GM18508 (cell line): ENCODE measurements at regions not wholly inside any gene's neighbourhood (a gene's known extent, or its start where the extent isn't known, plus 50 kb on each side); places are given as distances from the start of the nearest gene placed in this dataset.
"Not testable (repeated sequence)": the region's sequence is repeated elsewhere in the genome, so short reads cannot be mapped to it uniquely, and the experiment has no call there.

ENCODE experiments used
- ATAC-seq: cut with Tn5 transposase; IDR thresholded peaks from one replicate; pipeline ENCODE4 v1.9.1; 2021; ENCODE audit warnings: moderate number of reproducible peaks; ENCODE audit not compliant: insufficient read depth, unreplicated experiment

GRCh38 chr16:72609066-72609465 is 437.1 kb upstream of the PMFBP1 start:
- no peak for ATAC-seq

GRCh38 chr16:72604375-72604774 is 432.4 kb upstream of the PMFBP1 start:
- no peak for ATAC-seq

- no peak for ATAC-seq
These were observed 430.5 kb upstream of the PMFBP1 start for GRCh38 chr16:72602499-72602898.

DNA sequence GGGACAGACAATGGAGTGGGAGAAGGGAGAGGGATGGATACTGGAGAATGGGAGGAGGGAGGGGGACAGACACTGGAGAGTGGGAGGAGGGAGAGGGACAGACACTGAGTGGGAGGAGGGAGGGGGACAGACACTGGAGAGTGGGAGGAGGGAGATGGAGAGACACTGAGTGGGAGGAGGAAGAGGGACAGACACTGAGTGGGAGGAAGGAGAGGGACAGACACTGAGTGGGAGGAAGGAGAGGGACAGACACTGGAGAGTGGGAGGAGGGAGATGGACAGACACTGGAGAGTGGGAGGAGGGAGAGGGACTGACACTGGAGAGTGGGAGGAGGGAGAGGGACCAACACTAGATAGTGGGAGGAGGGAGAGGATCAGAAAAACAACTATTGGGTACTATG is 426.7 kb upstream of the PMFBP1 start:
- ATAC-seq, result no peak

DNA sequence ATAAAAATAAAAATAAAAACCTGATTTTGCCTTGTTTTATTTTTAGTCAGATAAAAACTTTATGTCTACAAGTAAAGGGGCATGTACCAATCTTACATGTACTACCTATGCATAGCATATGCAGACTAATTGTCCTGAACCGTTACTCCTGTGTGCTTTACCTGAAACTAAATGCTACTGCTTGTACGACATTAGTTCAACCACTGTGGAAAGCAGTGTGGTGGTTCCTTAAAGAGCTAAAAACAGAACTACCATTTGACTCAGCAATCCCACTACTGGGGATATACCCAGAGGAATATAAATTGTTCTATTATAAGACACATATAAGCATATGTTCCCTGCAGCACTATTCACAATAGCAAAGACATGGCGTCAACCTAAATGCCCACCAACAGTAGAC is 426.0 kb upstream of the PMFBP1 start:
- no peak for ATAC-seq

DNA sequence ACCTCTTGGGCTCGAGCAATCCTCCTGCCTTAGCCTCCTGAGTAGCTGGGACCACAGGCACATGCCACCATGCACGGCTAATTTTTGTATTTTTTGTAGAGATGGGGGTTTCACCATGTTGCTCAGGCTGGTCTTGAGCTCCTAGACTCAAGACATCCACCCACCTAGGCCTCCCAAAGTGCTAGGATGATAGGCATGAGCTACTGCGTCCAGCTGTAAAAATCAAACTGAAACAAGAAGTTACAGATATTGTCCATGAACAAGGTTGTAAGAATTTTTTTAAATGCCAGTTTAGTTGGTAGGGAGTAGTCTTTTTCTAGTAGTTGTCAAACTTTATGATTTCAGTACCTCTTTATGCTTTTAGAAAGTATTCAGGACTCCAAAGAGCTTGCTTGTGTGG is 424.4 kb upstream of the PMFBP1 start:
- ATAC-seq, result no peak

GRCh38 chr16:72590151-72590937 is 418.4 kb upstream of the PMFBP1 start:
- peak; percentile 83 for ATAC-seq

- ATAC-seq, result no peak
These were observed 416.6 kb upstream of the PMFBP1 start for GRCh38 chr16:72588551-72588950.

GRCh38 chr16:72578061-72578460 is 406.1 kb upstream of the PMFBP1 start:
- ATAC-seq, result not testable (repeated sequence)

DNA sequence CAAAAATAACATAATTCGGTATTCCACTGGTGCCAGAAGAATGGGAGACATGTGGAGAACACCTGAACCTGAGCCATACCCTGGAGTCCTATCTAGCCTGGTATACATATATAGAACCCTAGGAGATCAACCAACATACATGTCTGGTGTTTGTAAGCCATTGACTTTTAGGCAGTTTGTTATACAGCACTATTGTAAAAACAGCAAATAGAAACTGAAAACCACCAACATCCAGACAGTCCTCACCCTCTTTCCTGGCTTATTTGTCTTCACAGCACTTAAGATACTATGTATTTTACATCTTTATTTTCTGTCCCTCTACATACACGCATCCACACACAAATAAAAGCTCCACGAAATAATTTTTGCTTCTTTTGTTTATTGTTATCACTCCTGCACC is 404.2 kb upstream of the PMFBP1 start:
- no peak for ATAC-seq

DNA sequence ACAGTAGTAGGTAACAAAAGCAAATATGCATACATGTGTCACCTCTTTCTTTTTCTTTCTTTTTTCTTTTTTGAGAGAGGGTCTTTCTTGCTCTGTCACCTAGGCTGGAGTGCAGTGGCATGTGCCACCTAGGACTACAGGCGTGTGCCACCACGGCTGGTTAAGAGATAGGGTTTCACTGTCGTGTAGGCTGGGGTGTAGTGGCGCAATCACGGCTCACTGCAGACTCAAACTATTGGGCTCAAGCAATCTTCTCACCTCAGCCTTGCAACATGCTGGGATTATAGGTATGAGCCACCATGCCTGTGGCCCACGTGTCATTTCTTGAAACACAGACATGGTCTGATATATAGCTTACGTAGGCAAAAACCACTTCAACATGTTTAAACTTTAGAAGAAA is 397.7 kb upstream of the PMFBP1 start:
- no peak for ATAC-seq

DNA sequence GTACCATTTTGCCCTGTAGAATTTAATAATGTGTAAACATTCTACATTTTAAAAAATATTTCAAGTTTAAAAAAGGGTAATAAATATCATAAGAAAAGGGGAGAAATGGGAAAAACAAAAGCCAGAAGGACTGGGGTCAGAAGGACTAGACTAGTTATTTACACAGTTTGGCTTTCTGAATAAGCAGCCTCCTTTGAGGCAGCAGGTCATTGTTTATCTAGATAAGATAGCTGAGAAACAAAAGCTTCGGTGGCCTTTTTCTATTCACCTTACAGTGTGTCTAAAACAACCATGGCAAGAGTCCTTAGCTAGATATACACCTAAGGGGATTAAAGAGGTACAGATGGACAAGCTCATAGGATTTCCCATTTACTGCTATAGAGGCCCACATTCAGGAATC is 396.5 kb upstream of the PMFBP1 start:
- no peak for ATAC-seq

DNA sequence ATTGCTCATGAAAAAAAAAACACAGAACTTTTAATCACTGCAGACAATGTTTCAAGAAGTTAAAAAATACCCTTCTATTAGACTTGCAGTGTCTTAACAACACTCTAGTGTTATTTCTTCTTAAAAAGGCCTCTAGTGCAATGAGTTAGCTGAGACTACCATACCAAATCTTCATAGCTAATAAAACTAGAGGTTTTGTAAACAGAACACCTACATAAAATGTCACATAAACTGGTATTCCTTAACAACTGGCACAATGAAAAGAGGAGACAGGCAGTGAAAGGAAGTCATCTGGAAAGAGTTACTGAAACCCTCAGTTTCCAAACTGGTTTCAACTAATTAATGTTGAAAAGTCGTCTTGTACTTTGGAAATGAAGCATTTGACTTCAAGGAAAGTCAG is 394.2 kb upstream of the PMFBP1 start:
- ATAC-seq, result no peak

DNA sequence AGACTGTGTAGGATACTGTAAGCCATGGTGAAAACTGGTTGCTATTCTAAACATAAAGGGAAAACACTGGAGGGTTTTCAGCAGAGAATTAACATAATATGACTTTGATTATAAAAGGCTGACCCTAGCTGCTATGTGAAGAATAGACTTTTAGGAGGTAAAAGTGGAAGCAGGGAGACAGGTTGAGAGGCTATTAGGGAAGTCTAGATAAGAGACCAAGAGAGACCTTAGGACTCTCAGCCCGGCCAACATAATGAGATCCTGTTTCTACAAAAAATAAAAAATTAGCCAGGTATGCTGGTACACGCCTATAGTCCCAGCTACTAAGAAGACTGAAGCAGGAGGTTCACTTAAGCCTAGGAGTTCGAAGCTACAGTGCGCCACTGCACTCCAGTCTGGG is 393.2 kb upstream of the PMFBP1 start:
- no peak for ATAC-seq

DNA sequence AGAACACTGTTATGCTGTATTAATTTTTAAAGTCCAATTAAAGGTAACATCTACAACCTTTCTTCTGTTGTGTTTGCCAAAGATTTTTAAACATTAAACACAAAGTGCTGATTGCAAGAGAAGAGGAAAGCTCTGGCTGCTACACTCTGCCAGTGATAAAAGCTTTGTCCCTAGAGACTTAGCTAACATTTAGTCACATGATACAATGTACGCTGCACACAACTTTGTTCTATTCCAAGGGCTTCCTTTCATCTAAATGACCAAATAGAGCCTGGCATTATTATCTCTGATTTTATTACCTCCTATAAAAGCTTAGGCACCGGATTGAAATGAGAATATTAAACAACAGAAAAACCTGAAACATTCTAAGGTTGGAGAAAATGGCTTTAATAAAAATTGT is 388.7 kb upstream of the PMFBP1 start:
- no peak for ATAC-seq

- no peak for ATAC-seq
These were observed 386.5 kb upstream of the PMFBP1 start for GRCh38 chr16:72558501-72558900.

DNA sequence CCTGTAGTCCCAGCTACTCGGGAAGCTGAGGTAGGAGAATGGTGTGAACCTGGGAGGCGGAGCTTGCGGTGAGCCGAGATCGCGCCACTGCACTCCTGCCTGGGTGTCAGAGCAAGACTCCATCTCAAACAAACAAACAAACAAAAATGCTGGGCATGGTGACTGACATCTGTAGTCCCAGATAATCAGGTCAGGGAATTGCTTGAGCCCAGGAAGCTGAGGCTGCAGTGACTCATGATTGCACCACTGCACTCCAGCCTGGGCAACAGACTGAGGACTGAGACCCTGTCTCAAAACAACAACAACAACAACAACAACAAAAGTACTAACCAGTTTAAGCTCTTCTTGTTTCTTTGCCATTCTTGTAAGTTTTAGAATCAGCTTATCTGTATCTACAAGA is 383.0 kb upstream of the PMFBP1 start:
- no peak for ATAC-seq

- ATAC-seq, result no peak
These were observed 380.7 kb upstream of the PMFBP1 start for GRCh38 chr16:72552654-72553053.

DNA sequence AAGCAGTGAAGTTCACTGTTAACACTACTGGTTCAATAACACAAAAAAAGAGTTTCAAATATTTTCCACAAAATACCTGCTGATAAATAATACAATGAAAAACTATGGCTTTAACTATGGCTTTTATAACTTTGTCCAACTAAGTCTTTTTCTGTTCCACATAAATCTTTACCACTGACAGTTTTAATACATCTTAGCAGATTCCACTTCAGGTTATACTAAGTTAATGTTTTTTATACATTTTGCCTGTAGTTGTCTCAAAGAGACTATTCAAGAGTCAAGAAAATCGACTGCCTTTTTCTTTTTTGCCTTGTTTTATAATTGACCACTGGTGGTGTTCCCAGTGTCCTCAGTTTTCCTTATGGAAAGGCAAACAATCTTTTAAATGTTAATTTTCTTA is 379.7 kb upstream of the PMFBP1 start:
- no peak for ATAC-seq

DNA sequence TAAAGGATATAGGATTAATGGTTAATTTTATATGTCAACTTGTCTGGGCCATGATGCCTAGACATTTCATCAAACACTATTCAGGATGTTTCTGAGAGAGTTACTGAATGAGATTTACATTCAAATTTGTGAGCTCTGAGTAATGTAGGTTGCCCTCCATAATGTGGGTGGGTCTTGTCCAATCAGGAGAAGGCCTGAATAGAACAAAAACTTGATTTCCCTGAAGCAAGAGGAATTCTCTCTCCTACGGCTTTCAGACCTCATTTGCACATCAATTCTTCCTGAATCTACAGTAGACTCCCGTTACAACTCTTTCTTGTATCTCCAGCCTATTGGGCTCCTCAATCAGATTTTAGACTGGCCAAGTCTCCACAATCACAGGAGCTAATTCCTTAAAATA is 377.9 kb upstream of the PMFBP1 start:
- ATAC-seq, result no peak

GRCh38 chr16:72542102-72542501 is 370.1 kb upstream of the PMFBP1 start:
- ATAC-seq, result no peak

- no peak for ATAC-seq
These were observed 365.7 kb upstream of the PMFBP1 start for GRCh38 chr16:72537664-72538063.
